D341Med (cell line): ENCODE measurements at regions not wholly inside any gene's neighbourhood (a gene's known extent, or its start where the extent isn't known, plus 50 kb on each side); places are given as distances from the start of the nearest gene placed in this dataset.

Experiments used
- DNase-seq: peaks from one replicate; pipeline ENCODE4 v3.0.0; 2012; ENCODE audit warnings: low spot score

DNA sequence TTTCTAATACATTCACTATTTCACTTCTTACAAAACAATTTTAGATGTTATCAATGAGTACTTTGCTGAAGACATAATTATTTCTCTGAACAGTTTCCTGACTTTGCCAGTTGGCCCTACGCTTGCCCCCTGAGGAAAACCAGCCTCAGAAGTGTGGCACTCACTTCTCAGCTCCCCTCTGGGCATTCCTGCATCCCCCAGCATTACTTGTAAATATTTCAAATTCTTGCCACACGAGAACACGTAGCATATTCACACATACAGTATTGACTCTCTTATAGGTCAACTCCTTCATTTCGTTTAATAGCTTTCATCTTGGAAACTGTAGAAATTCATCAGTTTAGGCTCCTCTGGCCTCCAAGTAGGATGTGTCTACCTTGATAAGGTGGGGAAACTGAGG is 65.2 kb downstream of the OTX2 start:
- DNase-seq: no peak

DNA sequence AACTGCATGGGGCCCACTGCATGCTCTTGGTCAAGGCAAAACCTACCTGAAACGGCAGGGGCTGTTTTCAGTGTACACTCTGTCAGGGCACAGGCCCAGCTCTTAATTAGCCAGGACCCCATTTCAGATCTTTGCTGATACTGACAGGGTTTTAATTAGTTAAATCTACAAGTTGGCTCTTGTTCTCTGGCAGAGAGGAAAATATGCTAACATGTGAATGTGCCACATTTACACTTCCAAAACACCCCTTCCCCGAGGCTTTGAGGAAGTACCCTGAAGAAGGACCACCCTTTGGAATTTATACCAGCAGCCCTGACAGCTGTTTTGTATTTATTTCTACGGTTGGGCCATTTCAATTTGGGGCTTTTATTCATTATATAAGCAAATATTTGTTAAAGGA is 66.3 kb downstream of the OTX2 start:
- DNase-seq: no peak

DNA sequence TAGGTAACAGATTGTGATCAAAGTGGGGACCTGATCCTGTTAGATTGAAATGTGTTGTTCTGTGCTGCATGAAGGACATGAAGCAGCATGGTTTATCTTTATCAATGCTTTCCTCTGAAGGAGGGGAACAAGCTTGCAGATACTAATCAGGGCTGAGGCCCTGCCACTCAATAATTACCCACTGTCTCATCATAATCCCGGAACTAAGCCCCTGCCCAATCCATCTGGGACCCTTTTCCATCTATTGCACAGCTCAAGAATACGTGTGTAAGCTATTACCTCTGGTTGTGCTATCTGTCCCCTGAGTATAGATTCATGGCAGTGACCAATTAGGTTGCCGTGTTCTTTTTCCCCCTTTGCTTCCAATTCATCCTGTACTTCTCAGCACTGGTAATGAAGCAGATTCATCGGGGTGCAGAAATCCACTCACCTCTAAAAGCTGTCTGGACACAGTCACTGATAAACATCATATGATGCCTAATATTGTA is 67.8 kb downstream of the OTX2 start:
- DNase-seq: peak; percentile 76

DNA sequence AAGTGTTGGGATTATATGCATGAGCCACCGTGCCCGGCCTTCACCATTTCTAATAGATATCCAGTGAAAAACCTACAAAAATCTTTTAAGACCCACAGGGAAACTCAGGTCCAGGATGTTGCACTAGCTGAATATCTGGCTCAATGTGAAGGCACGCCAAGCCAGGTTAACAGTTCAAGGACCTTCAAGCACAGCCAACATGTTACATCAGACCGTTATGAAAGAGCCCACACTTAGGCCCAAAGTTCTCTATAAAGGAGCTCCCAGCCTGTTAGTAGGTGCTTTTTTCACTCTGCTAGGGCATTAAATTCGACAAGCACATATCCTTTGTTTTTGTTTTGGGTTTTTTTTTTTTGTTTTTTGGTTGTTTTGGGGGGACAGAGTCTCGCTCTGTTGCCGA is 69.0 kb downstream of the OTX2 start:
- no peak for DNase-seq

- DNase-seq: no peak
These were observed 72.3 kb downstream of the OTX2 start for GRCh38 chr14:56738020-56738419.

GRCh38 chr14:56733396-56733795 is 76.9 kb downstream of the OTX2 start:
- DNase-seq: no peak

DNA sequence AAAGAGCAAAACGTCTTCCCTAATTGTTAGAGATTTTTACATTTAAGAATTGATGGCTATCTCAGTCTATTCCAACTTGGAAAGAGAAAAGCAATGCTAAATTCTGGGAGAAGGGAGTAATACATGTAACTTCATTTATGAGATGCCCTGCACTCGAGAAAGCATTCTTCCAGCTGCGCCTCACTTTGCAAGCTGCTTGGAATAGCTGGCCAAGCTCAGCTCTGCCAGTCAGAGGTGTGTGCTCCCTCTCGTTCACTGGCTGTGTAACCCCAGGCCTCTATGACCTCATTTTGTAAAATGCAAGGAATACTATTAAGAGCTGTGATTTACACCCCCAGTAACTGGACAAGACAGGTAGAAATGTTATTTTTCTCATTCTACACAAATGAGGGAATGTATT is 79.1 kb downstream of the OTX2 start:
- DNase-seq: no peak

DNA sequence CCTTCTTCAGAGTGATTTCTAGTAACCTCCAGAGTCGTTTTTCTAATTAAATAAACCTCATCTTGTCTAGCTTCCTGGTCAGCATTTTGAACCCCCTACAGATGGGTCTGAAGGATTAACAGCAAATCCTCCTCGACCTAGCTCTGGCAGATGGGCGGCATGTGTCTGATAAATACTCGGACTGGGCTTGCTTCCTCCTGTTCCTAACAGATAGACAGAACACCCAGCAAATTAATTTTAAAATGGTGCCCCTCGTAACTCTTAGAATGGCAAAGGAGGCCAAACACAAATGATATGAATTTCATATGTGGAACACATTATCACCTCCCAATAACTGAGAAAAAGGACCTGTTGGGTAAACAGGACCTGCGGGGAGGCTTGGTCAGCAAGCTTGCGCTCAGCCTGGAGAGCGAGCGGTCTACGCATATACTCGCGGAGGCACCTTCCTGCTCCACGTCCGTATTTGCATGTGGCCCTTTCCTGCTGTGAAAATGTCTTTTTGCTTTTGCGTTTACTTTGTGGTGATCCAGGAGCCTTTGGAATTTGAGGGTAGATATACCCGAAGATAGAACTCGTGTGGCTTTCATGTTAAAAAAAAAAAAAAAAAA is 79.6 kb downstream of the OTX2 start:
- DNase-seq: peak; percentile 74

DNA sequence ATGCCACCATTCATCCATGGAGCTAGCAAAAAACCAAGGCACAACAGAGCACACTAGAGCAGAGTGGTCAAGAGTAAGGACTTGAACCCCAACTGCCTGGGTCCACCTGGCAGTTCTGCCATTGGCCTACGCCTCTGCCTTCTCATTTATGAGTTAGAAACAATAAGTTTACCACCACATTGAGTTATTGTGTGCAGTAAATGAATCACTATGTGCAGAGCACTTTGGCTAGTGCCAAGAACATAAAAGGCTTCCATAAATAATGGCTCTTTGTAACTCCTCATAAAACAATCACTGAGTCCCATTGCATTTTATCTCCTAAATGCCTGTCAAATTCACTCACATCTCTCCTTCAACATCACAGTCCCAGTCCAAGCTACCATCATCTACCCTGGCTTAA is 86.3 kb downstream of the OTX2 start:
- DNase-seq: no peak

DNA sequence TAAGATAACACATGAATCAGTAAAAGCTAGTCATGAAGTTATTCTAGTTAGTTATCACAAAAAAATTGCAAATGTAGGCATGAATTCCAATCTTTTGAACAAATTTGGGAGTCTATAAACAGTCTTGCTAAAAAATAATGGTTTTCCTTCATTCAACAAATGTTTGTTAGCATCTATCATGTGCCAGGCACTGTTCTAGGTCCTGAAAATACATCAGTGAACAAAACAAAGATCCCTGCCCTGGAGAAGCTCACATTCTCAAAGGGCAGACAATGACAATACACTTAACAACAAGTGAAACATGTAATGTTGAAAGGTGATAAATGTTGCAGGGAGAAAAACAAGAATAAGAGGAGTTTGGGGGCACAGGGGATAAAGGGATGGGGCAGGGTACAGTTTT is 86.9 kb downstream of the OTX2 start:
- no peak for DNase-seq

DNA sequence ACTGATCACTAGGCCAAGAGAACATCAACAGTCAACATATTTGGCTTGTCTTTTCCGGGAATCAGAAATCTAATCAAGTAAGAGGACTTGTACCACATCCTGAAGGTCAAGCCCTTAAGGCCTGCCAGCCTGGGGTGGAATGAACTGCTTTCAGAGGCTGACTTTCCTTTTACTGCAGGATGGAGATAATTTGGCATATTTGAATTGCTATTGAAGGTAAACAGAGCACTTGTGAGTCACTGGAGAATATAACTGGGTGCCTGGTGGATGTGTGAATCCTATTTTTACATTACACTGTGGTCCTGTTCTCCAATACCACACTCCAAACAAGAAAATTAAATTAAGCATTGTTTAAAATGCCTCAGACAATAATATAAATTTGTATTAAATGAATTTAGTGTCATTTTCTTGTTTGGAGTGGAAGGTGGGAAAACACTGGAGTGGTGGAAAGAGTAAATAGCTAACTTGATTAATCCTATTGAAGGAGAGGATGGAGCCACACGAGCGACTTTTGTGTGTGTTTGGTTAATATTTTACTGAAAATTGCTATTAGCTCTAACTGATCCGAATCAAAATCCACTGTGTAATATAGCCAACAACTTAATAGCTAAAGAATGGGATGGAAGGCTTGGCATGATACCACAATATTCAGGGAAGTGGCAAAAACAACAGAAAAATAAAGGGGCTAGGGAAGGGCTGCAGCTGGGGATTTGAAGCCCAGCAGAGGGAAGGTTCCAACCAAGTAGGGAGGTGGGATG is 89.4 kb downstream of the OTX2 start:
- DNase-seq: no peak

- DNase-seq: no peak
These were observed 92.0 kb downstream of the OTX2 start for GRCh38 chr14:56718312-56718711.

DNA sequence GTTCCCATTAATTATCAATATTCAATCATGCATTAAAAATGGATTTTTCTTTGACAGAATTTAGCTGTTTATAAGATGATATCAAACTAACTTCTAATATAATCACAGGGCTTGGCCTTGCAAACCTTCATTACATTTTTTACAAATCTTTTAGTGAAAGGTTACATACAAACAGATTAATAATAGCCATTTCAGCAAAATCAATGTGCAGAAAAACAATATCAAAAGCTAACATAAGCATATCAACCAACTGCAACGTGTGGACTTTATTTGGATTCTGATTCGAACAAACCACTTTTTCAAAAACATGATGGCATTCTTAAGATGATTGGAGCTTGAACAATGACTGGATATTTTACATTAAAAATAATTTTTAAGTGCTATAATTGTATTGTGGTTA is 93.6 kb downstream of the OTX2 start:
- DNase-seq: no peak

DNA sequence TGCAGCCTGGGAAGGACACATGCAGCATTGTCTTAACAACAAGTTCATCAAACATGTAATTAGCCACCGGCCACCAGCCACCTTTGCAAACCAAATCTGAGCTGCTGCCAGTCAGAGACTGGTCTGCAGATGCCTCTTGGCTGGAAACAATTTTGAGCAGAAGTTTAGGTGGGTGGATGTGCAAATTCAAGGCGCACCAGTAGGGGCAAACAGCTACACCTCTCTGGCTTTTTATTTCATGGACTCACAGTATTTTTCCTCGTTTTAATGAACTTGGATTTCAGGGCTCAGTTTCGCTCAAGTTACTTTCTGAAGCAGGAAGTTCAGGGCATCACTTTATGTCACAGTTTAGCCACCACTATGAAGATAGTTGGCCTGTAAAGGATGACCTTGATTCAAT is 94.3 kb downstream of the OTX2 start:
- DNase-seq: peak; percentile 55

GRCh38 chr14:56709201-56709600 is 101.1 kb downstream of the OTX2 start:
- no peak for DNase-seq

- no peak for DNase-seq
These were observed 101.6 kb downstream of the OTX2 start for GRCh38 chr14:56708704-56709103.

GRCh38 chr14:56703947-56704346 is 106.3 kb downstream of the OTX2 start:
- no peak for DNase-seq

DNA sequence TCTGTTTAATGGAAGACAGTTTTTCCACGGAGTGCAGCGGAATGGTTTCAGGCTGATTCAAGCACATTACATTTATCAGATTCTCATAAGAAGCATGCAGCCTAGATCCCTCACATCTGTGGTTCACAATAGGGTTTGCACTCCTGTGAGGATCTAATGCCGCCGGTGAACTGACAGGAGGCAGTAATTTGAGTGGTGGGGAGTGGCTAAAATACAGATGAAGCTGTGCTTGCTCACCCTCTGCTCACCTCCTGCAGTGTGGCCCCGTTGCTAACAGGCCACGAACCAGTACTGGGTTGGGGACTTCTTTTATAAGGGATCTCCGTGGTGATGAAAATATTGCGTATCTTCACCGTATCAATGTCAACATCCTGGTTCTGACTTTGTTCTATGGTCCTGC is 107.8 kb downstream of the OTX2 start:
- DNase-seq: no peak
